GM12892 (cell line): ENCODE measurements at regions not wholly inside any gene's neighbourhood (a gene's known extent, or its start where the extent isn't known, plus 50 kb on each side); places are given as distances from the start of the nearest gene placed in this dataset.
"Not testable (repeated sequence)": the region's sequence is repeated elsewhere in the genome, so short reads cannot be mapped to it uniquely, and the experiment has no call there.

Experiments
- DNase-seq: peaks from one replicate; pipeline ENCODE4 v3.0.0; 2011; ENCODE audit not compliant: insufficient read length
- FAIRE-seq: peaks from 2 replicates; lab custom pipeline; 2011; peaks lifted over from hg19 to GRCh38; lab: Jason Lieb, UNC
- POLR2A ChIP-seq: IDR thresholded peaks from 2 replicates; pipeline ENCODE4 v1.6.1; 2011; ENCODE audit warnings: low read depth, low read length, control low read depth
- POLR2AphosphoS5 ChIP-seq: IDR thresholded peaks from 2 replicates; pipeline ENCODE4 v1.6.1; 2011; ENCODE audit warnings: low read depth, low read length, control low read depth
- TAF1 ChIP-seq: IDR thresholded peaks from 2 replicates; pipeline ENCODE4 v1.6.1; 2011; ENCODE audit warnings: low read depth, mild to moderate bottlenecking, control low read depth, low read length, borderline replicate concordance

DNA sequence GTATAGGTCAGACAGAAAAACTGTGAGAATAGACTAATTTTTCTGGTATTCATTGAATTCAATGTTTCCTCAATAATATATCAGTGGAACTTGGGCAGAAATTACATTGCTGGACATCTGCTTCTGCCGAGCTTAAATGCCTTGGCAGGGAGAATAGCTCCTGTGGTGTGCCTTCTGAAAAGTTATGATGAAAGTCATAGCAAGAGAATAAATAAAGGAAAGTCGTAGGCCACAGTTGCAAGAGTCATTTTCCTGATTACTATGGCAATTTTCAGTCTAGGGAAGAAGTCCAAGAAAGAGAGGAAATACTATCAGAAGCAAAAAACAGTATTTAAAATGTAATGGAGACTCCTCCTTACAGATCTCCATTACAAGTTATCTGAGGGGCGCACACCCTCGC, 1596.1 kb upstream of the WWC1 start:
- DNase-seq (no peak), FAIRE-seq (no peak)
- TF ChIP-seq POLR2A (no peak), TAF1 (no peak), POLR2AphosphoS5 (no peak)

DNA sequence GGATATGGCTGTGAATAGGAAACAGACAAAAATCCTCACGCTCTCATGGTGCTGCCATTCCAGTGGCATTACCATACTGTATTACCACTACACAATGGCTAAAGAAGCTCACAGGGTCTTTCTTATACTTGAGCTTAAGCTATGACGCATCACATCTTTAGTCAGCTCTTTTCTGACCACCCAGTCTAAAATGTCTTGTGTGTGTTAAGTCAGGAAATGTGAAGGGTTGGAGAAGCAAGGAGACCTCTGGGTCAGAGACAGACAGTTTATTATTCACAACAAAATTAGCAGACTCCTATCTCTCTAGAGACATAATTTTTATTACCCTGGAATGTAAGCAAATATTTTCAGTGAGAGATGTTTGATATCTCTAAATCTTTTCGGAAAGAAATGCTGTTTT, 1583.2 kb upstream of the WWC1 start:
- FAIRE-seq (no peak), DNase-seq (no peak)
- TF ChIP-seq POLR2AphosphoS5 (no peak), POLR2A (no peak), TAF1 (no peak)

DNA sequence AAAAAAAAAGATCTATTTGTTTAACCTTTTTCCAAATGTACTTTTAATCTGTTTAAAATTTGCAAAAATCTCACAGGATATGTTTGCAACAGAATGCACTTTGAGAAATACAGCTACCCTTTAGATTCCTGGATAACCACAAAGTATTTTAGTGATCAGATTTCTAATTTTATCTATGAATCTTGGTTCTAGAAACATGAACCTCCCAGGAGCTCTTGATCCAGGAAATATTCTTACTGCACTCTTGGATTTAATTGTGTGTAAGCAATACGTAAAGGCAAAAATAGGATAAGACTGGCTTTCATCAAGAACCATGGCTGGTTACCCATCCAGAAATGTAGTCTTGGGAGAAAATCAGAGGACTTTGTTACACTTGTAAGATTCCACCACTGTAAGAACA, 1581.8 kb upstream of the WWC1 start:
- FAIRE-seq (no peak), DNase-seq (no peak)
- TF ChIP-seq TAF1 (no peak), POLR2AphosphoS5 (no peak), POLR2A (no peak)

DNA sequence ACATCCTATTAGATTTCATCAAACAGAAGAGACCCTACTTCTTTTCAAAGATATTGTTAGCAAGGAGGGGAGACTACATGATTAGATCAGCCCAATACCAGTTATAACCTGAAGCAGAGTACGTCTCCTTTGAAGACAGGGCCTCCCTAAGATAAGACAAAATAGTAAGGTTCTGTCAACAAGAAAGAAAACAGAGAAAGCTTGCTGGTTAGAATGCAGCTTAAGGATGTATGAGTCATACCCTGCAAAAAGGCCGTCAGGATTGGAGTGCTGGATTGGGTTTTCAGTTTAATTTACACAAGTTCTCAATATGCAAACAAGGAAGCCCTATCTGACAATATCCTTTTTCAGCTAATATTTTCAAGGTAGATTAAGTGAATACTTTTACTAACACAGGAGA, 1581.2 kb upstream of the WWC1 start:
- no peak for FAIRE-seq
- no peak for TF ChIP-seq POLR2AphosphoS5
- TF ChIP-seq POLR2A = no peak
- no peak for TF ChIP-seq TAF1
- no peak for DNase-seq

DNA sequence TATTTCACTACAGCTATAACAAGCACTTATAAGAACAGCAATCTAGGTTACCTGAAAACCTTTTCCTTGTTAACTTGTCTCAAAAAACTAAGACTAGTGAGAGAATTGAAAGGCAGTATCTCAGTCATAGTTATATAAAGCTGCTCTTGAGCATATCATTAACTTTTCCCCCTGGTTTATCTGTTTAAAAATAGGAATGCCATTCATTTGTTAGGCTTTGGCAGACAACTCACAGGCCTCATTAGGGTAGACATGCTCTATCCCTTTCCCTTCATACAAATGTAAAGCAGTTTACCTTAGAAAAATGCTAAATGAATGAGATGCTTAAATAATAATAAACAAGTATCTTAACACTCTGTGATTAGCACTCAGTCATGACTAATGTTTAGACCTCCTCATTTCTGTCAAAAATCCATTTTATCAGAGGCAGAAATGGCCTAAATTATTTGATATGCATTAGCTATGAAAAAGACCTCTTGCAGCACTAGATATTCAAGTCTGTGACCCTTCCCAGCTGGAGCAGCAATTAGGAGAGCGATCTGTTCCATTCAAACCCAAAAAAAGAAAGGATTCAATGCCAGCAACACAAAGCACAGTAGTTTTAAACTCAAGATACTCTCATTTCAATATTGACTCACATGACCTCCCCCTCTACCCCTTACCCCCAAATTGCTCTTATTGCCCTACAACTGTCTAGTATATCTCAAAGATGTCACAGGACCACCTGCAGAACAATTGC, 1578.8 kb upstream of the WWC1 start:
- no peak for FAIRE-seq
- DNase-seq = no peak
- TF ChIP-seq POLR2A (no peak), TAF1 (no peak), POLR2AphosphoS5 (no peak)

DNA sequence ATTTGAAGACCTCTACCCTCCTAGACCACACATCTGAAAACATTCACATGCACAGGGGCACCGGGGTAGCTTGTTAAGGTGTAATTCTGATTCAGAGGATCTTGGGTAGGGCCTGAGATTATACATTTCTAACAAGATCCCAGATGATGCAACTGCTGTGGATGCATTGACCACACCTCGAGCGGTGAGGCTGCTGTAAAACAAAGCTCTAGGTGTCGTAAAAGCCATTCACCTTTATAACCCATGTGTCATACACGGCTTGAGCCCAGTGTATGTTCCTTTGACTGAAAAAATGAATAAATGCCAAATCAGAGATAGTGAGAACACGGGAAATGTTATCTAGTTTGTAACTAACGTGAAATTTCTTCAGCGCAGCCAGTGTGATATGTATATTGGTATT, 1578.2 kb upstream of the WWC1 start:
- FAIRE-seq (no peak), DNase-seq (no peak)
- no peak for TF ChIP-seq TAF1
- TF ChIP-seq POLR2A = no peak
- TF ChIP-seq POLR2AphosphoS5 = no peak

DNA sequence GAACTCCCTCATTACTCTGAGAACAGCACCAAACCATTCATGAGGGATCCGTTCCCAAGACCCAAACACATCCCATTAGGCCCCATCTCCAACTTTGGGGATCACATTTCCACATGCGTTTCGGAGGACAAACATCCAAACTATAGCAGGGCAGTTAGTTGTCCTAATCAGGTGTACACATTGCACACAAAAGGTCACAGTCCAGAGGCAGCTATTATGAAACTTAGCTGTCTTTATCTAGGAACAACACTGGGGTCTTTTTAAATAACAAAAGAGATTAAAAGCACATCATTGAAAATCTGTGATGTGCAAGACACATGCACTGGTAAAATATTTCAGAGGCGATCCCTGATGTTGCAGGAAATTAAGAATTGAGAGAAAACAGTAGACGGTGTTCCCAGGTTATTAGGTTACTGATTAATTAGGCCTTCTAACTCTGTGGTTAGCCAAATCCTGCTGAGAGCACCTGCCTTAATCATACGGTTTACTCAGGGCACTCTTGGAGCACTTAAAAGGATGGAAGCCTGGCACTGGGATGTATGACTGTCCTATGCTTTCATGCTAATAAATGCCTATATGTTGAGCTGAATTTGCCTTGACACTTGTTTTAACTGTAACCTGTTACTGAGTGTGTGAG, 1574.5 kb upstream of the WWC1 start:
- no peak for DNase-seq
- TF ChIP-seq POLR2AphosphoS5 = no peak
- TF ChIP-seq POLR2A = no peak
- no peak for TF ChIP-seq TAF1
- no peak for FAIRE-seq

DNA sequence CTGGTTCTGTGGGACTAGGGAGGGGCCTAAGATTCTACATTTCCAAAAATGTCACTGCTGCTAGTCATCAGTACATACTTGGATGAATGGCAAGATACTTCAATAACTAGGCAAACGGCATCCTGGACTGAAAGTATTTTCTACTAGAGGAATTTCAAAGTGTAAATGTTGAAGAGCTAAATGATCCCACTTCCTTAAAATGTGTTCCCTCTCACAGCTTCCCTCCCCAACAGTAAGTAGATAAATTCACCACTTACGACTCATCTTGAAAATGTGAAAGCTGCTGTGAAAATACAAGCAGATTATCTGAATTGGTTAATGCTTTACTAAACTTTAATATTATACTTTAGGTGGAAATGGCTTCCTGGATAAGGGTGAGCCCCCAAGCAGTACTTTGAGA, 1571.5 kb upstream of the WWC1 start:
- FAIRE-seq = no peak
- TF ChIP-seq TAF1 (no peak), POLR2AphosphoS5 (no peak), POLR2A (no peak)
- DNase-seq = no peak

DNA sequence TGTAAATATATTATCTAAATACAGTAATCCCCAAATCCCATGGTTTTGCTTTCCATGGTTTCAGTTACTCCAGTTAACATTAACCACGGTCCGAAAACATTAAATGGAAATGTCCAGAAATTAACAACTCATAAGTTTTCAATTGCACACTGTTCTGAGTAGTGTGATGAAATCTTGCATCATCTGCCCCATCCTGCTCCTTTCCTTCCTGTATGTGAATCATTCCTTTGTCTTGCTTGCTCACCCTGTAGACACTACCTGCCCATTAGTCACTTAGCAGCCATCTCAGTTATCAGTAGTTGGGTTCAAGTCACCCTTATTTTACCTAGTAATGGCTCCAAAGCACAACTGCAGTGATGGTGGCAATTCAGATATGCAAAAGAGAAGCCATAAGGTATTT, 1568.5 kb upstream of the WWC1 start:
- DNase-seq (no peak), FAIRE-seq (no peak)
- TF ChIP-seq POLR2AphosphoS5 (no peak), POLR2A (no peak), TAF1 (no peak)

DNA sequence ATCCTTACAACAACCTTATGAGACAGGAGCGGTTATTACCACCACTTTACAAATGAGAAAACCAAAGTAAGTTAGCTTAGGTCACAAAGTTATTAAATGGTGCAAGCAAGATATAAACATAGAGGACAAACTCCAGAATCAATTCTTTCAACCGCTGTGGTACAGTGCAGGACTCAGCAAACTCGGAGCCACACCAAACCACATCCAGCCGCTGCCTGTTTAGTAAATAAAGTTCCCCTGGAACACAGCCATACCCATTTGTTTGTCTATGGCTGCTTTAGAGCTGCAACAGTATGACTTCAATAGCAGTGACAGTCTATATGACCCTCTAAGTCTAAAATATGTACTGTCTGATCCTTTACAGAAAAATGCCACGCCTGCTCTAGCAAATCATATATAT, 1567.2 kb upstream of the WWC1 start:
- FAIRE-seq (no peak), DNase-seq (no peak)
- TF ChIP-seq TAF1 (no peak), POLR2A (no peak), POLR2AphosphoS5 (no peak)

DNA sequence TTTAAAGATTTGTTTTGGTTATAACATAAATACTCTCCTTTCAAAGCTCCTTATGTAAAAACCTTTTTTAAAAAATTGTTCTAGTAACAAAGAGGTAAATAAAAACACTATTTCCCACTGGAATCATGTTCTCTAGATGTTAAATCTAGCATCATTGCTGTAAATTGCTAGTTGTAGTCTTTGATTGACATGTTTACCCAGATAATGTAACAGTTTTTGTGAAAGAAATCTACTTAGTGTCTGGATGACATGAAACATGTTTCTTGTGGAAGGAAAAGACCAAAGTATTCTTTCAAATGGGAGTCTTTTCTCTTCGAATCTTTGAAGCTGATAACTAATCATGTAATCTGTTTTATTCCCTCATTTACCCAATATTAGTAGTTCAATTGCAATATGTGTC, 1565.9 kb upstream of the WWC1 start:
- no peak for FAIRE-seq
- TF ChIP-seq POLR2A (no peak), POLR2AphosphoS5 (no peak), TAF1 (no peak)
- no peak for DNase-seq

DNA sequence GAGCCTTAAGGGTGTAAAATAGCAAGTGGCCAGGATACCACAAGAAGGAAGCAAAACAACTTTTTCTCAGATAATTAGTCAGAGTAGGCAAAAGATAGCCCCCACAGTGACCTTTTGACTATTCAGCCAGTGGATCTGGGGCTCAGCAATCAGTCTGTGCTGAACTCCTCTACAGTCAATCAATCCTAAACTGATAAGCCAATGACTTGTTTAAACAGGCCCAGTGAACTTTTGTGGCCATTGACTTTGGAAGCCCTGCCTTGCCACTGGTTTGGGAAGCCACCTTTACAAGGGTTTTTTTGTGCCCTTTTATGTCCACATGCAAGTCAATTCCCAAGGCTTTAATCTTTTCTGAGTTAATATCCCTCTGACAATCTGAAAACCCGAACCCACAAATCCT, 1565.0 kb upstream of the WWC1 start:
- FAIRE-seq (no peak), DNase-seq (no peak)
- TF ChIP-seq POLR2AphosphoS5 (no peak), TAF1 (no peak), POLR2A (no peak)

DNA sequence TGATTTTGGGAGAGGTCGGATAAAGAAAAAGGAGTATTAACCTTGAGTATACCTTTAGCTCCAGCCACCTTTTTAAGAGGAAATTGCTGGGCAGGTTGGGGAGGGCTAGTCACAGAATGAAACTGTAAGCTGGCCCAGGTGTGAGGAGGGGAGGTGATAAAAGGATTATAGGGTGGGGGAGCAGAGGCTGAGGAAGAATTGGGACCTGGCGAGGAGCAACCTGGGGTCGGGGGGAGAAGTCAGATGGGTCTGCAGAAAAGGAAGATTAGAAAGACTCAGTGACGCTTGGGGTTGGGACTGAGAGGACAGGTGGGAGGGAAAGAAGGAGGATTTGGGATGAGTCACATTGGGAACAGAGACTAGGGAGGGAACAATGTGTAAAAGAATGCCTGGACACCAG, 1548.5 kb upstream of the WWC1 start:
- not testable (repeated sequence) for DNase-seq, FAIRE-seq
